ENCODE measurements at regions not wholly inside any gene's neighbourhood (a gene's known extent, or its start where the extent isn't known, plus 50 kb on each side); places are given as distances from the start of the nearest gene placed in this dataset.
A peak's percentile ranks its signal among the peaks of the same experiment; 100 is the strongest.

DNA sequence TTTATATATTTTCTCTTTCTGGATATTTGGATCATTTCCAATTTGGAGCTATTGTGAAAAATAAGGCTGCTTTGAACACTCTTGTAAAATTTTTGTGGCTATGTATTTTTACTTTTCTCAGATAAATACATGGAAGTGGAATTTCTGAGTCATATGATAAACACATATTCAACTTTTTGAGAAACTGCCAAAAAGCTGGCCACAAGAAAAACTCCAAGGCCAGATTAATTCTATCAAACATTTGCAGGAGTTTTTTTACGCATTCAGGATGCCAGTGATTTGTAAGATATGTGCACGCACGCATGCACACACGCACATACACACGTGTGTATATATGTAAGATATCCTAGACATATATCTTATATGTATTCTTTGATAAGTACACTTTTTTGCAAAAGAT lies 477.5 kb upstream of the SPHKAP start:
- Histone ChIP-seq H3K27ac (ENCODE audit: low read length) (no peak overlapping the region), H3K4me3 (ENCODE audit: low read length) (no peak overlapping the region), H3K27me3 (ENCODE audit: control insufficient read depth, insufficient read depth, low read length) (no peaks in the 10 kb centered on the region), H3K36me3 (ENCODE audit: control insufficient read depth, insufficient read depth, low read length) (no peaks in the 10 kb centered on the region), H3K4me1 (ENCODE audit: control insufficient read depth, insufficient read depth, low read length) (no peaks in the 10 kb centered on the region), H3K9me3 (ENCODE audit: control insufficient read depth, low read depth, low read length) (no peaks in the 10 kb centered on the region)
- DNase-seq, result no peak
- no CpG with 5 or more reads among the region's 5 CpGs for WGBS (ENCODE audit: insufficient coverage, low lambda C conversion rate)

DNA sequence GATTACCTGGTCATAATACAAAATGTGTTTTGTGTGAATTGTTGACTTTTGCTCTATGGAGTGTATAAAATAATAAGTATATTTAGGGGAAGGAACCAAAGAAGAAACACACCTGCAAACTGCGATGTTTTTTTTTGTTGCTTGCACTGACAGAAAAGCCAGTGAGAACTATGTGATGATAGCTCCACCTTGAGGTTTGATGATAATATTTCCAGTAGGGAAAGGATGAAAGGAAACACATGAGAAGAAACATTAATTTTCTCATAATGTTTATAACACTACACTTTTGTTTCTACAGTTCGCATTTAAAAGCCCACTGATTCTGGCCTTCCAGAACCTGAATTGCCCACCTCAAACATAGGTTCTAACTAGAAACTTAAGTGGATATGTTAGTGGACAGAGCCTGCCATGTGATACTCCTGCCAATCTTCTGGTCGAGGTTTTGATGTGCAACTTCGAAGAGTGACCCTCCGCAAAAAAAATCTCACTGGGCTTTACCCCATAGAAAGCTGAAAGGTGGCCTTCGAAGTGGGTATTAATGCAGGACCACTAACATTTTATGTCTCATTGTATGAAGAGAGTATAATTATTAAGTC lies 476.4 kb upstream of the SPHKAP start:
- H3K4me1 ChIP-seq (ENCODE audit: control insufficient read depth, insufficient read depth, low read length), result no peaks in the 10 kb centered on the region
- peak in 1 of 2 donors; percentile 11 for DNase-seq
- H3K4me3 ChIP-seq (ENCODE audit: low read length), result no peak overlapping the region
- WGBS (ENCODE audit: insufficient coverage, low lambda C conversion rate), result 0% methylated on average over 1 of the region's 6 CpGs
- H3K27me3 ChIP-seq (ENCODE audit: control insufficient read depth, insufficient read depth, low read length), result no peaks in the 10 kb centered on the region
- no peaks in the 10 kb centered on the region for H3K36me3 ChIP-seq (ENCODE audit: control insufficient read depth, insufficient read depth, low read length)
- no peak overlapping the region for H3K27ac ChIP-seq (ENCODE audit: low read length)
- H3K9me3 ChIP-seq (ENCODE audit: control insufficient read depth, low read depth, low read length), result no peaks in the 10 kb centered on the region

- Histone ChIP-seq H3K4me1 (ENCODE audit: control insufficient read depth, insufficient read depth, low read length) (no peaks in the 10 kb centered on the region), H3K4me3 (ENCODE audit: low read length) (no peak overlapping the region), H3K36me3 (ENCODE audit: control insufficient read depth, insufficient read depth, low read length) (no peaks in the 10 kb centered on the region), H3K9me3 (ENCODE audit: control insufficient read depth, low read depth, low read length) (no peaks in the 10 kb centered on the region), H3K27ac (ENCODE audit: low read length) (no peak overlapping the region), H3K27me3 (ENCODE audit: control insufficient read depth, insufficient read depth, low read length) (no peaks in the 10 kb centered on the region)
- WGBS (ENCODE audit: insufficient coverage, low lambda C conversion rate), result no CpG with 5 or more reads among the region's 2 CpGs
- no peak for DNase-seq
These were observed 473.8 kb upstream of the SPHKAP start for GRCh38 chr2:228655331-228655730.

DNA sequence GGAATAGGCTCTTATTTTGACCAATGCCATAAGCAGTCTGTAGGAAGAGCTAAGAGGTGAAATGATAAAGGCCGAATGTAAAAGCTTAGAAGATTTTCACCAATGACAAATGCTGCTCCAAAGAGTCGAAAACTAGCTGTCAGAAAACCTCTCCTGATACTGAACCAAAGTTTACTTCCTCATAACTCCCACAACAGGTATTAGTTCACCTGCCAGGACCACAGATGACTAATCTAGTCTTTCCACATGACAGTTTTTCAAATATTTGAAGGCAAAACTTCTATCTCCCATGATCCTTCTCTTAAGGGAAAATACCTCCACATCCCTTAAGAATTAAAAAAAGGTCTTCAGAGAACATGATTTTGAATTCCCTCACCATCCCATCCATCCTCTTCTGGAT lies 473.2 kb upstream of the SPHKAP start:
- no peaks in the 10 kb centered on the region for H3K9me3 ChIP-seq (ENCODE audit: control insufficient read depth, low read depth, low read length)
- no peak for DNase-seq
- H3K4me3 ChIP-seq (ENCODE audit: low read length), result no peak overlapping the region
- no peaks in the 10 kb centered on the region for H3K27me3 ChIP-seq (ENCODE audit: control insufficient read depth, insufficient read depth, low read length)
- H3K27ac ChIP-seq (ENCODE audit: low read length), result no peak overlapping the region
- no CpG with 5 or more reads among the region's 2 CpGs for WGBS (ENCODE audit: insufficient coverage, low lambda C conversion rate)
- no peaks in the 10 kb centered on the region for H3K36me3 ChIP-seq (ENCODE audit: control insufficient read depth, insufficient read depth, low read length)
- H3K4me1 ChIP-seq (ENCODE audit: control insufficient read depth, insufficient read depth, low read length), result no peaks in the 10 kb centered on the region

- WGBS (ENCODE audit: insufficient coverage, low lambda C conversion rate), result 20% methylated on average over 1 of the region's 4 CpGs
- Histone ChIP-seq H3K27ac (ENCODE audit: low read length) (no peak overlapping the region), H3K4me3 (ENCODE audit: low read length) (no peak overlapping the region), H3K9me3 (ENCODE audit: control insufficient read depth, low read depth, low read length) (no peaks in the 10 kb centered on the region), H3K4me1 (ENCODE audit: control insufficient read depth, insufficient read depth, low read length) (no peaks in the 10 kb centered on the region), H3K36me3 (ENCODE audit: control insufficient read depth, insufficient read depth, low read length) (no peaks in the 10 kb centered on the region), H3K27me3 (ENCODE audit: control insufficient read depth, insufficient read depth, low read length) (no peaks in the 10 kb centered on the region)
- peak in 1 of 2 donors; percentile 14 for DNase-seq
These were observed 472.4 kb upstream of the SPHKAP start for GRCh38 chr2:228653884-228654283.

DNA sequence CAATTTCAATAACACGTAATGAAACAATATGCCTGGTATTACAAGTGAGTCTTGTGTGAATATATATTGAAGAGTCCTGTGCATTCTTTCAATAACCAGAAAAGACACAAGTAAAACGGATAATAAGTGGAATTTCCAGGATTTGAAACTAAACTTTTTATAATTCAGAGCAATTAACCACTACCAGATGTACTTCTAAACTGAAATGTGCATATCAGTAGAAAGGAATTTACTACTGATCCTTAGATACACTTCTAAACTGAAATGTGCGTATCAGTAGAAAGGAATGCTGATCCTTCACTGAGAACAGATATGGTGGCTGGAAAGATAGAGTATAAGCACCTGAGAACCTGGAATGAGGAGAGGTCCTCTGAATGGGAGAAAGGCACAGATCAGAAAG lies 470.9 kb upstream of the SPHKAP start:
- no peak for DNase-seq
- H3K27me3 ChIP-seq (ENCODE audit: control insufficient read depth, insufficient read depth, low read length), result no peaks in the 10 kb centered on the region
- 35% methylated on average over 2 of the region's 3 CpGs for WGBS (ENCODE audit: insufficient coverage, low lambda C conversion rate)
- H3K4me3 ChIP-seq (ENCODE audit: low read length), result no peak overlapping the region
- no peak overlapping the region for H3K27ac ChIP-seq (ENCODE audit: low read length)
- H3K4me1 ChIP-seq (ENCODE audit: control insufficient read depth, insufficient read depth, low read length), result no peaks in the 10 kb centered on the region
- H3K36me3 ChIP-seq (ENCODE audit: control insufficient read depth, insufficient read depth, low read length), result no peaks in the 10 kb centered on the region
- no peaks in the 10 kb centered on the region for H3K9me3 ChIP-seq (ENCODE audit: control insufficient read depth, low read depth, low read length)

DNA sequence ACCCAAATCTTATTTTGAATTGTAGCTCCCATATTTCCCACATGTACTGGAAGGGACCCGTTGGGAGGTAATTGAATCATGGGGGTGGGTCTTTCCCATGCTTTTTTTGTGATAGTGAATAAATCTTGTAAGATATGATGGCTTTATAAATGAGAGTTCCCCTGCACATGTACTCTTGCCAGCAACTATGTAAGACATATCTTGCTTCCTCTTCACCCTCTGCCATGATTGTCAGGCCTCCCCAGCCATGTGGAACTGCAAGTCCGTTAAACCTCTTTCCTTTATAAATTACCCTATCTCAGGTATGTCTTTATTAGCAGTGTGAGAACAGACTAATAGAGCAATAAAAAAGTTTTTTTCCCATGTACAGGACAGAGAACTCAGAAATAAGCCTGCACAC lies 468.4 kb upstream of the SPHKAP start:
- no CpG with 5 or more reads among the region's 2 CpGs for WGBS (ENCODE audit: insufficient coverage, low lambda C conversion rate)
- no peaks in the 10 kb centered on the region for H3K36me3 ChIP-seq (ENCODE audit: control insufficient read depth, insufficient read depth, low read length)
- H3K27me3 ChIP-seq (ENCODE audit: control insufficient read depth, insufficient read depth, low read length), result no peaks in the 10 kb centered on the region
- no peak for DNase-seq
- H3K4me3 ChIP-seq (ENCODE audit: low read length), result no peak overlapping the region
- H3K4me1 ChIP-seq (ENCODE audit: control insufficient read depth, insufficient read depth, low read length), result no peaks in the 10 kb centered on the region
- no peaks in the 10 kb centered on the region for H3K9me3 ChIP-seq (ENCODE audit: control insufficient read depth, low read depth, low read length)
- H3K27ac ChIP-seq (ENCODE audit: low read length), result no peak overlapping the region

DNA sequence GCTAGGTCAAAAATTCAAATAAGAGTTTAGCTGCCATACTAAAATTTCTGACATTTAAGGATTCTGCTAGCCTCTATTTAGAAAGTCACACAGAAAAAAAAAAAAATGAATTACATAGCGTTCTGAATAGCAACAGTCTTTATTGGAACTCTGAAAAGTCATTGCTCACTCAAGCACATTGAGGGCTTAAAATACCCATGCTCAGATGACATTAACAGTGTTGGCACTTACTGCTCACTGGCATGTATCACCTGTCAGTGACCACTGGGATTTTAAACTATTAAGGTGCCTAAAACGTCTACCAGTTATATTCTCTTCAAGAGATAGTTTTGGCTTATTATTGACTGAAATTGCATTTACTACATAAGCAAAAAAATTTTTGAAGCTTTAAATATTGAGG lies 468.0 kb upstream of the SPHKAP start:
- H3K4me1 ChIP-seq (ENCODE audit: control insufficient read depth, insufficient read depth, low read length), result no peaks in the 10 kb centered on the region
- no peaks in the 10 kb centered on the region for H3K36me3 ChIP-seq (ENCODE audit: control insufficient read depth, insufficient read depth, low read length)
- no peak overlapping the region for H3K4me3 ChIP-seq (ENCODE audit: low read length)
- WGBS (ENCODE audit: insufficient coverage, low lambda C conversion rate), result 80% methylated on average over 1 of the region's 2 CpGs
- H3K27me3 ChIP-seq (ENCODE audit: control insufficient read depth, insufficient read depth, low read length), result no peaks in the 10 kb centered on the region
- no peak for DNase-seq
- no peaks in the 10 kb centered on the region for H3K9me3 ChIP-seq (ENCODE audit: control insufficient read depth, low read depth, low read length)
- no peak overlapping the region for H3K27ac ChIP-seq (ENCODE audit: low read length)

DNA sequence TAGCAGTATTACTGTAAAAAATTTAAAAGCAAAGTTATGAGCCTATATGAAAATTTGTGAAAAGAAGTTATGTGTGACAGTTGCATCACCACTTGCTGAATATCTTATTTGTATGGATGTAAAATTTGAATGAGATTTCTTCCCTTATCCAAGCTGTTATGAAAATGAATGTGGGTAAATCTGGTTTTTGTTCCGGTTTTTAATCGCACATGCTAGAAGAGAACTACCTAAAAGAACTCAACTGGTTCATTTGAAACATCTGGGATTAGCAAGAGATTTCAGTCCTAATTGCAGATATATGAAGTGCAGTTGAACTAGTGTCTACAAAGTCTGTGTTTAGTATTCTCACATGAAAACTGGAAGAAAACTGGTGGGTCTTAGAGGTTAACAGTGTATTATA lies 467.1 kb upstream of the SPHKAP start:
- Histone ChIP-seq H3K27ac (ENCODE audit: low read length) (no peak overlapping the region), H3K9me3 (ENCODE audit: control insufficient read depth, low read depth, low read length) (no peaks in the 10 kb centered on the region), H3K36me3 (ENCODE audit: control insufficient read depth, insufficient read depth, low read length) (no peaks in the 10 kb centered on the region), H3K27me3 (ENCODE audit: control insufficient read depth, insufficient read depth, low read length) (no peaks in the 10 kb centered on the region), H3K4me3 (ENCODE audit: low read length) (no peak overlapping the region), H3K4me1 (ENCODE audit: control insufficient read depth, insufficient read depth, low read length) (no peaks in the 10 kb centered on the region)
- 100% methylated on average over 1 of the region's 2 CpGs for WGBS (ENCODE audit: insufficient coverage, low lambda C conversion rate)
- no peak for DNase-seq

DNA sequence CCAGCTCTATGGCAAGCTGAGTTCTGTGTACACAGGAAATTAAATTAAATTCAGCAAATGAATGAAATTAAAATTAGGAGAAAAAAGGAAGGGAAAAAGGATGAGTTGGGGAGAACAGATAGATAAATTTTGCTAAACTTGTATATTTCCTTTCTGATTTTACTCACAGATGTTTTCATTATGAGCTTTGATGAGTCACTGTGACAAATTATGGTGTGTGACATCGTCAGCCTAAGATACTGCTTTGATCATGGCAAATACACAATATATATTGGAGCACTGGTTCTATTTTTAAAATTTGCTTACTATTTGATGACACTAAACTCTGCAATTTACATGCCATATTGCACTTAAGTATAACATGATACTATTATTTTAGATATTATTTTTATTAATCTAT lies 464.6 kb upstream of the SPHKAP start:
- no peak overlapping the region for H3K27ac ChIP-seq (ENCODE audit: low read length)
- no peak overlapping the region for H3K4me3 ChIP-seq (ENCODE audit: low read length)
- WGBS (ENCODE audit: insufficient coverage, low lambda C conversion rate), result no CpG with 5 or more reads among the region's 1 CpG
- no peak for DNase-seq
- no peaks in the 10 kb centered on the region for H3K36me3 ChIP-seq (ENCODE audit: control insufficient read depth, insufficient read depth, low read length)
- no peaks in the 10 kb centered on the region for H3K9me3 ChIP-seq (ENCODE audit: control insufficient read depth, low read depth, low read length)
- no peaks in the 10 kb centered on the region for H3K4me1 ChIP-seq (ENCODE audit: control insufficient read depth, insufficient read depth, low read length)
- no peaks in the 10 kb centered on the region for H3K27me3 ChIP-seq (ENCODE audit: control insufficient read depth, insufficient read depth, low read length)

GRCh38 chr2:228644199-228644598 lies 462.7 kb upstream of the SPHKAP start:
- Histone ChIP-seq H3K4me3 (ENCODE audit: low read length) (no peak overlapping the region), H3K27ac (ENCODE audit: low read length) (no peak overlapping the region), H3K4me1 (ENCODE audit: control insufficient read depth, insufficient read depth, low read length) (no peaks in the 10 kb centered on the region), H3K36me3 (ENCODE audit: control insufficient read depth, insufficient read depth, low read length) (no peaks in the 10 kb centered on the region), H3K27me3 (ENCODE audit: control insufficient read depth, insufficient read depth, low read length) (no peaks in the 10 kb centered on the region), H3K9me3 (ENCODE audit: control insufficient read depth, low read depth, low read length) (no peaks in the 10 kb centered on the region)
- no peak for DNase-seq
- WGBS (ENCODE audit: insufficient coverage, low lambda C conversion rate), result 74% methylated on average over 2 of the region's 2 CpGs
